Esophagus squamous epithelium (tissue), 4 donors: ENCODE measurements at regions not wholly inside any gene's neighbourhood (a gene's known extent, or its start where the extent isn't known, plus 50 kb on each side); places are given as distances from the start of the nearest gene placed in this dataset.

ENCODE experiments used
- POLR2A ChIP-seq, 4 donors: fragments of 450-650 bp; IDR thresholded peaks; one replicate each; pipeline ENCODE4 v1.6.1; 2017; ENCODE audit warnings: antibody characterized with exemption in 4 of 4, mild to moderate bottlenecking in 4 of 4, moderate library complexity in 3 of 4
- TF ChIP-seq, protein P1 (sequence below), 6 experiments: fragments of 450-650 bp in 4 of 6; fragments of 200-600 bp in 2 of 6; sonication (generic) in 2 of 6; IDR thresholded peaks; one replicate each; pipeline ENCODE4 v1.5.1; 2016 to 2019; ENCODE audit warnings: antibody characterized with exemption in 6 of 6, mild to moderate bottlenecking in 4 of 6, moderate library complexity in 4 of 6

DNA sequence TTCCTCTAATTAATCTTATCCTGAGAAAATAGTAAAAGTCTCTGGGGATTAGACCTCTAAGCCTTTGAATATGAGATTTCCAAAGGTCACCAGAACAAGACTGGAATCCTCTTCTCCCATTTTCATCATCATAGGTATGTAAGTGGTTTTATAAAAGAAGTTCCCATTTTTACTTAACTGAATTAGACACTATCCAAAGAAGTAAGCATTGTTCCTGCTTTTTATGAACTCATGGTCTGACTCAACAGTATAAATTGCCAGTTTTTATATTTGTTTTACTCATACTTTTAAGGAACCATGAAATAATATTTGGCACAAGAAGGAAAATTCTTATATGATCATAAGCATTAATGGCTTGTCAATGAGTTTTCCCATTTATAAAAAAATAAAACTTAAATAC lies 167.1 kb upstream of the ADRA1B start:
- TF ChIP-seq, protein P1, sequence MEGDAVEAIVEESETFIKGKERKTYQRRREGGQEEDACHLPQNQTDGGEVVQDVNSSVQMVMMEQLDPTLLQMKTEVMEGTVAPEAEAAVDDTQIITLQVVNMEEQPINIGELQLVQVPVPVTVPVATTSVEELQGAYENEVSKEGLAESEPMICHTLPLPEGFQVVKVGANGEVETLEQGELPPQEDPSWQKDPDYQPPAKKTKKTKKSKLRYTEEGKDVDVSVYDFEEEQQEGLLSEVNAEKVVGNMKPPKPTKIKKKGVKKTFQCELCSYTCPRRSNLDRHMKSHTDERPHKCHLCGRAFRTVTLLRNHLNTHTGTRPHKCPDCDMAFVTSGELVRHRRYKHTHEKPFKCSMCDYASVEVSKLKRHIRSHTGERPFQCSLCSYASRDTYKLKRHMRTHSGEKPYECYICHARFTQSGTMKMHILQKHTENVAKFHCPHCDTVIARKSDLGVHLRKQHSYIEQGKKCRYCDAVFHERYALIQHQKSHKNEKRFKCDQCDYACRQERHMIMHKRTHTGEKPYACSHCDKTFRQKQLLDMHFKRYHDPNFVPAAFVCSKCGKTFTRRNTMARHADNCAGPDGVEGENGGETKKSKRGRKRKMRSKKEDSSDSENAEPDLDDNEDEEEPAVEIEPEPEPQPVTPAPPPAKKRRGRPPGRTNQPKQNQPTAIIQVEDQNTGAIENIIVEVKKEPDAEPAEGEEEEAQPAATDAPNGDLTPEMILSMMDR (IDR thresholded peaks at IDR 0.05) = no peak
- no peak for TF ChIP-seq POLR2A (IDR thresholded peaks at IDR 0.05)
